Esophagus muscularis mucosa (tissue), 4 donors: ENCODE measurements at regions not wholly inside any gene's neighbourhood (a gene's known extent, or its start where the extent isn't known, plus 50 kb on each side); places are given as distances from the start of the nearest gene placed in this dataset.

Experiments used
- CTCF ChIP-seq, 3 experiments: fragments of 200-600 bp in 2 of 3; fragments of 450-650 bp in 1 of 3; sonication (generic) in 2 of 3; IDR thresholded peaks; one replicate each; pipeline ENCODE4 v1.5.1; 2017 to 2019; ENCODE audit warnings: antibody characterized with exemption in 3 of 3, mild to moderate bottlenecking in 2 of 3, moderate library complexity in 1 of 3
- EP300 ChIP-seq: sonication (generic); formaldehyde crosslinking; IDR thresholded peaks from one replicate; pipeline ENCODE4 v1.6.1; 2017; ENCODE audit warnings: antibody characterized with exemption
- POLR2A ChIP-seq: fragments of 450-650 bp; IDR thresholded peaks from one replicate; pipeline ENCODE4 v1.6.1; 2017; ENCODE audit warnings: antibody characterized with exemption, moderate library complexity, mild to moderate bottlenecking, low read depth
- POLR2AphosphoS5 ChIP-seq, 2 donors: sonication (generic); formaldehyde crosslinking; IDR thresholded peaks; one replicate each; pipeline ENCODE4 v1.6.1; 2017; ENCODE audit warnings: antibody characterized with exemption in 2 of 2

- TF ChIP-seq POLR2A, result no peak
- no peak for TF ChIP-seq CTCF (IDR thresholded peaks at IDR 0.05)
- no peak for TF ChIP-seq POLR2AphosphoS5 (IDR thresholded peaks at IDR 0.05)
- TF ChIP-seq EP300, result no peak
These were observed 68.1 kb upstream of the IFFO2 start for GRCh38 chr1:19024532-19024931.
